T-helper 2 cell (primary cell): ENCODE measurements at regions not wholly inside any gene's neighbourhood (a gene's known extent, or its start where the extent isn't known, plus 50 kb on each side); places are given as distances from the start of the nearest gene placed in this dataset.
A peak's percentile ranks its signal among the peaks of the same experiment; 100 is the strongest.
"Not testable (repeated sequence)": the region's sequence is repeated elsewhere in the genome, so short reads cannot be mapped to it uniquely, and the experiment has no call there.

Source experiments
- DNase-seq, 5 experiments: peaks; one replicate each; pipeline versions ENCODE4 v3.0.0 to v3.0.0-alpha.2; 2012 to 2022

GRCh38 chr2:176991411-176991810 is 221.2 kb upstream of the HNRNPA3 start:
- no peak for DNase-seq

DNA sequence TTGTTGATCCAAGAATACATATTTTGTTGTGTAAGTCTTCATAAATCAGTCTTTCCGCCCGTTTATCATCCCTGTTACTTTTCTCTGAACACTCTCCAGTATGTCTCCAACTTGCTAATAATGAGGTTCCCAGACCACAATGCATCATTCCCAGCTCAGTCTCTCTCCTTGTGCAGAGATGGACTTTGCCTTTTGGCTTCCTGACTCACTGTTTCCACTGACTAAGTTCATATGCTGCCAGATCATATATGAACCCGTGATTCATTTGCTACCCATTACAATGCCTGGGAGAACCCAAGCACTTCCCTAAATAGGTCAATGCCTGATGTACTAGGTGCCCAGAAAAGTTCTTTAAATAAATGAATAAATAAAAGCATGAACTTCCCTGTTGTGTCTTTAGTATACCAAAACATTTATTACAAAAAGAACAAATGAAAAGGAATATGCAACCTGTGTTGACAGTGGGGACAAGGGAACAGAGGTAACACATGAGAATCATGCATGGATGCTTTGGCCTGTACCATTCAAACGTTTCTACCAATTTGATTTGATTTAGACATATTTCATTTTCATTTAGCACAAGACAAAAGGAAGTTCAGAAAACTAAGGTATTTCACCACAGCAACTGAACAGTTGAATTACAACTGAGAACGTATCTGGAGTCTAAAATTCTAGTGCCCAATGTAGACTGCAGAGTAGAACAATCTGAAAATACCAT is 215.4 kb upstream of the HNRNPA3 start:
- peak in 1 of 5 experiments; percentile 38 for DNase-seq

- no peak for DNase-seq
Measured at GRCh38 chr2:176997792-176998169, 214.8 kb upstream of the HNRNPA3 start.

DNA sequence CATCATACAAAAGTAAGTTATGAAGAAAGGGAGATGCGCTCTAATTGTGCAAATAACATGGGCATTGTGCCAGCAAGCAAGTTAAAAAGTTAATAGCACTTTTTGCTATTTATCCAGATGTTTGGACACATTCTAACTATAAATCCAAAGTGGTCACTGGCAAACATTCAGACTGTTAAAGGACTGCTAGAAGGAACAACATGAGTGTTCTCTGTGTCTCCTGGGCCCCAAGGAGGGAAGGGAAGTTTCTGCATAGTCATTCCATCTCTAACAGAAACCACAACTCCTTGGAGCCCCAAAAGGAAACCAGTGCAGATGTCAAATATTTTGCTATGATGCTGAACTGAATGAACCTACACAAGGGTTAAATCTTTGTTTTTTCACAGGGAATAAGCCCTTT is 213.3 kb upstream of the HNRNPA3 start:
- DNase-seq = peak in 1 of 5 experiments; percentile 19

DNA sequence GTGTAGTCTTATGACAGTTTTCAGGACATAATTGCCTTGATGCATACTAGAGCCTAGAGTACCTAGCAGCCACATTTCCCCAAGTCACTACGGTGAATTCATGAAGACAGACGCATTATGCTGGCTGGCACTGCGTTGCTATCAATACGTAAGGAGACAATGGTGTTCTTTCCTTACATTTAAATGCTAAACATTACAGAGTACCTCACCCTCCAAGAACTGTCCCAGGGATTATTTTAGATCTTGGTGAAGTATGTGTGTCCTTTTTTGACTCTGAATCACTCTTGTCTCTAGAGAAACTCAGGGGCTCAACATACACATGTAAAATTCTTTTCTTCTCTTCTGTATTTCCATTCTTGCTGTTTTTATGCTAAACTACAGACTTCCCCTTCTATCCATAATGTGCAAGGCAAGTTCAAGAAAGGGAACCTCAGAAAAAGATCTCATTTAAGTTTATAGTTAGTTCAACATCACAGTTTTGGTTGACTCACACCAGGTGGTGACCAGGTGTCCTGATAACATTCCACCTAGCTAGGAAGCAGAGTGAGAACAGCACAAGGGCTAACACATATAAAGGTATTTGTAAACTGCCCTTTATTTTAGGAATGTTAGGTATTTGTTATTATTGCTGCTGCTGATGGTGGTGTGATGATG is 212.4 kb upstream of the HNRNPA3 start:
- no peak for DNase-seq

DNA sequence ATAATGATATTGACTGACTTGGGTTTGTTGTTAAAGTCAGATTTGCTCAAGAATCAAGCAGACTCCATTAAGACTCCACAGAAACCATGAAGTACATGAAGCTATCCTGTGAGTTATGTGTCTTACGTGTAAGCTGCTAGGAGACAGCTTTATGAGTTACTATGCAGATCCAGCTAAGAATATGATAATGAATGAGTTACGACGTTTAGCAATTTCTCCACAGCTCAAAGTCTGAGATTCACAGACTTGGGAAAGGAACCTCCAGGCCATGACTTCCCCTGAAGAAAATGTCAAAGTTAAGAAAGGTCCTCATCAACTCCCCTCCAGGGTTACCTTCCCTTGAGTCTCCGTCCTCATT is 211.9 kb upstream of the HNRNPA3 start:
- no peak for DNase-seq

GRCh38 chr2:177001334-177001733 is 211.3 kb upstream of the HNRNPA3 start:
- DNase-seq = no peak

GRCh38 chr2:177002983-177003382 is 209.6 kb upstream of the HNRNPA3 start:
- DNase-seq = no peak

DNA sequence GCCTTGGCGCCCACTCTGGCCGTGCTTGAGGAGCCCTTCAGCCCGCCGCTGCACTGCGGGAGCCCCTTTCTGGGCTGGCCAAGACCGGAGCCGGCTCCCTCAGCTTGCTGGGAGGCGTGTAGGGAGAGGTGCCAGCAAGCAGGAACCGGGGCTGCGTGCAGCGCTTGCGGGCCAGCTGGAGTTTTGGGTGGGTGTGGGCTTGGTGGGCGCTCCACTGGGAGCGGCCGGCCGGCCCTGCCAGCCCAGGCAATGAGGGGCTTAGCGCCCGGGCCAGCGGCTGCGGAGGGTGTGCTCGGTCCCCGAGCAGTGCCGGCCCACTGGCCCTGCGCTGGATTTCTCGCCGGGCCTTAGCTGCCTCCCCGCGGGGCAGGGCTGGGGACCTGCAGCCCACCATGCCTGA is 204.9 kb upstream of the HNRNPA3 start:
- DNase-seq = not testable (repeated sequence)

GRCh38 chr2:177008662-177009061 is 203.9 kb upstream of the HNRNPA3 start:
- not testable (repeated sequence) for DNase-seq

DNA sequence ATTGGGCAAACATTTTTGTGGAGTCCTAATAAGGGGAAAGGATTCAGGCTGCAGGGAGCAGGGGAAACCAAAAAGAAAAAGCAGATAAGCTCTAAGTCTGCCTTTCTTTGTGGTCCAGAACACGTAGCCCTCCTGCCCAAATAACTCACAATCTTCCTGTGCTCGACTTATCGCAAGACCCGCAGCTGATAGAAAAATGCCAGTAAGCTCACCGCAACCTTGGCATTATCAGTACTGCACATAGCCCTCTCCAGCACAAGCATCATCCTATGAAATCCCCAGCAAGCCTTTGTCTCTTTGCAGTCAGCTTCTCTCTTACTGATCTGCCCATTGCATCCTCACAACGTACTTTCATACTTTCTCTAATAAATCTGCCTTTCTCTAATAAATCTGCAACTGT is 202.4 kb upstream of the HNRNPA3 start:
- no peak for DNase-seq

DNA sequence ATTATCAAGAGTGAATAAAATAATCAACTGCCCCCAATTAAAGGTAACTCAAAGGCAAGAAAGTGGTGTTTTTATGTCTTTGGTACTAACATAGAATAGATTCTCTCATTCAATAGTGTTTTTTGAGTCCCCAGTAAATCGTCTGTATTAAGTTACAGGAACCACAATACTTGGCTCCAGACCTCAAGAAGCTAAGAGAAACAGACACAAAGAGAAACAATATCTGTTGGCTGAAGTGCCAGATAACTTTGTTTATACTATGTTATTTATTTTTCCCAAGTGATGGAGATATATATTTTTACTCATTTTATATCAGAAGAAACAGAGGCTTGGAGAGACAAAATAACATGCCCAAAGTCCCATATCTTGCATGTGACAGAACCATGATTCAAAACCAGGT is 201.7 kb upstream of the HNRNPA3 start:
- no peak for DNase-seq

- DNase-seq = no peak
Measured at GRCh38 chr2:177014946-177015345, 197.6 kb upstream of the HNRNPA3 start.

DNA sequence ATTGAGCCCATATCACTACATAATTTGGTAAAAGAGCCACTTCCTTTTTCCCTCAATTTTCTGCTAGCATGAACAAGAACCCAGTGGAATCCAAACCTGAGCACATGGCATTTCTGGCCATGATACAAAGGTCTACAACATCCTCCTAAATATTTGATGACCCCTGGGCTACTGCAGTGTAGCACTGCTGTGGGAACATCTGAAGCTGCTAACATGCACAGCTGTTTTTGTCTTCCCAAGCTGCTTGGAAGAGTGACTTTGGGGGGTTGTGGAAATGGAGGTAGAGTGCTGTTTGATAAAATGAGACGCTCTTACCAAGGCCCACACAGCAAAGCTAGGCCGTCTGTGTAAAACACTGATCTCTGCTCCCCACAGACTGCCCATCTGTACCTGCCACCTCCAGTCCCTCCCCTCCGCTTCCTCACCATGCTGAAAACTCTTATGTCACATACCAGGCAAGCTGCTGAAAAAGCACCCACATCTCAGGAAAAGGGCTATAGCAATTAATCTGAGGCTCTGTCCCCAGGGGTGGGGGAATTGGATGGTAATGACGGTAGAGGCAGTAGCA is 197.2 kb upstream of the HNRNPA3 start:
- DNase-seq = no peak

DNA sequence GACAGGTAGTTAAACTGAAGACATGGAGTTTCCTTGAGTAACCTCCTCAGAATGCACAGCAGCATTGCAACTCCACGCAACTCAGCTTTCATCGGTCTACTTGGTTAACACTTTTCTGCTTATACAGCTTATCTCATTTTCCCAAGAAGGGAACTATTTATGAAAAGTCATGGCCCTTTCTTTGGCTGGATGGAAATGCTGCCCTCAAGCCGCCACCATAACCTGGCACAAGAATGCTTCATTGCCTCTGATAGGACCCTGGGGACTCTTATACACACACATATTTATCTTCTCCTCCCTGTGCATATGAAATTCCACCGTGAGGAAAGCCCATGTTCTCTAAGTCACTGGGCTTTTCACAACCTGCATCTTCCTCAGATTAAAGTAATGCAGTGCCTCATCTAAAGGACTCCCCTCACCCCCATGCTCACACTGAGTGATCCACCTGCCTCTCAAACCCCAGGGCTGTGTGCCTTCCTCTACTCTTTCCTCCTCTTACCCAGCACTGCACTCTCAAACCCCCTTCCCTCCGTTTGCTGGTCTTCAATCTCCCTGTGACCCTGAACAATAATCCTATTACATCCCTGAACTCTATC is 192.0 kb upstream of the HNRNPA3 start:
- DNase-seq = no peak

DNA sequence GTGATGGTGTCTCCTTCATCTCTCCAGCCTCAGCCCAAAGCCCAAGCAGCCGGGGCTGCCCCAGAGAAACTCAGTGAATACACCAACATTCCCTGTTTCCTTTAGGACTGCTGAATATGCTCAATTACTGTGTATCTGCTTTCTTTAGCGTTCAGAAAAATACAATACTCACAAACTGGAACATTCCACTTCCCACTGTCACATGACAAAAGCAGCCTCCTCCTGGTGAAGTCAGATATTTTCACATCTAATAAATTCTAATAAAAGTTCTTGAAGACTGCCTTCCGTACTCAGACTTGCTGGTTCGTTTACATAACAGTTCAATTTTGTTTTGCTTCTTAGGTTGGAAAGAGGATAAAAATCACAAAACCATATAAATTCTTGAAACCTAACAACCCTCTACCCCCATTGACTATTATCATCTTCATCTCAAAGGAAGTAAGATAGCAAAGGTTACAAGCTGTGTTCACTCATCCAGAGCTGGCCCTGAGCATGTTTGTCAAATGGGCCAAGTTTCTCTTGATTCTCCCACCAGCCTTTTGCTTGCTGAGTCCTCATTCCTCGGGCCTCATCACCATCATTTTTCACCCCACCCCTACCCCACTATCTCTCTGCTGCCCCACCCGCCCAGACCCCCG is 190.8 kb upstream of the HNRNPA3 start:
- no peak for DNase-seq

DNA sequence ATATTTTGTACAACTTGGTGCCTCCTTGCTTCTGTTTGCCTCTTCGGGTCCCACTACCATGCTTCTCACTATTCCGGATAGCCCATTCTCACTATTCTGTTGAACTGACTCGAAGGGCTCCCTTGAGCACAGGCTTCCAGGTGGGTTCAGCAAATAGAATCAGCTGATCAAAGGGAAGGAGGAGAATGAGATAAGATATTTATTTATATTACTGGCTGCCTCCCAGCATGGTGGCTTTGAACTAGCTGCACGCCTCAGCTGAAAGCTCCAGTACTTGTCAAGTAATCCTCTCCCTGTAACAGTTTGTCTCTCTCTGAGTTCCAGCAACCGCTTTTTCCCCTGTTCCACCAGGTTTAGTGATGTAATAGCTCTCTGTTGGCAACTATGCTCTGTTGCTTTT is 187.8 kb upstream of the HNRNPA3 start:
- DNase-seq = no peak

- DNase-seq = no peak
Measured at GRCh38 chr2:177026253-177026652, 186.3 kb upstream of the HNRNPA3 start.

DNA sequence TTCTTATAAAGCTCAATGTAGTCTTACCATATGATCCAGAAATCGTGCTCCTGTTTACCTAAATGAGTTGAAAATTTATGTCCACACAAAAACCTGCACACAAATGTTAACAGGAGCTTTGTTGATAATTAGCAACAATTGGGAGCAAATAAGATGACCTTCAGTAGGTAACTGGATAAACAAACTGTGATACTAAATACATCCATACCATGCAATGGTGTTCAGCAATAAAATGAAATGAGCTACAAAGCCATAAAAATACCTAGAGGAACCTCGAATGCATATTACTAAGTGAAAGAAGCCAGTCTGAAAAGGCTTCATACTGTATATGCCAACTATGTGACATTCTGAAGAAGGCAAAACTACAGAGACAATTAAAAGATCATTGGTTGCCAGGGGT is 185.6 kb upstream of the HNRNPA3 start:
- DNase-seq = no peak

- DNase-seq = no peak
Measured at GRCh38 chr2:177028296-177028695, 184.3 kb upstream of the HNRNPA3 start.

- no peak for DNase-seq
Measured at GRCh38 chr2:177029075-177029474, 183.5 kb upstream of the HNRNPA3 start.

DNA sequence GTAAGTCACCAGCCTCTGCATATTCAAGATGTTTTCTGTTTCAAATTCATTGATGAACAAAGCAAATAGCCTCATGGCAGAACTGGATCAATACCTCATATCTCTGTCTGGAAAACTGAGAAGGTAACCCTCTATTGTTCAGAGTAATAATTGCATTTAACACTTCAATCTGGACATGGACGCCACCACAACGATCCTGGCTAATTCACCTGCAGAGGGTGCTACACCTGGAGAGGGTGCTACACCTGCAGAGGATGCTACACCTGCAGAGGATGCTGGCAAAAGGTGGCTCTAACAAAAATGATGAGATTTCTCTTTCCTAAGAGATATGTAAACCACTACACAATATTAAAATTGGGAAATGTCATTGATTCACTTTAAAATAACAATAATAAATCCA is 183.1 kb upstream of the HNRNPA3 start:
- no peak for DNase-seq

DNA sequence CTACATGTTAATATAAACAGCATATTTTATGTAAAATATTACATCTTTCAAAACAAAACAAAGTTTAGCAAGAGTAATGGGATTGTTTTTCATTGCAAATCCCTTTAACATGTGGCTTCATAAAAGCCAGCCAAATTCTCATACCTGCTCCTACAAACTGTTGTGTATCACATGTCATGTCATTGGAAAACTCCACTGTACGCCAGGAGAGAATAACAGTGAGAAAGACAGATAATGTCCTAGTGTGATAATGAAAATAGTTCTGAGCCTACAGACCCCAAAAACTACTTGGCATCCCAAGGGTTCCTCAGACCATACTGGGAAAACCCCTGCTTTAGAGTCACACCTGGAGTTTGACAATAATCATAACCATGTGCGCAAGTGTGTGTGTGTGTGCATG is 182.7 kb upstream of the HNRNPA3 start:
- no peak for DNase-seq
